ENCODE measurements at regions not wholly inside any gene's neighbourhood (a gene's known extent, or its start where the extent isn't known, plus 50 kb on each side); places are given as distances from the start of the nearest gene placed in this dataset.

DNA sequence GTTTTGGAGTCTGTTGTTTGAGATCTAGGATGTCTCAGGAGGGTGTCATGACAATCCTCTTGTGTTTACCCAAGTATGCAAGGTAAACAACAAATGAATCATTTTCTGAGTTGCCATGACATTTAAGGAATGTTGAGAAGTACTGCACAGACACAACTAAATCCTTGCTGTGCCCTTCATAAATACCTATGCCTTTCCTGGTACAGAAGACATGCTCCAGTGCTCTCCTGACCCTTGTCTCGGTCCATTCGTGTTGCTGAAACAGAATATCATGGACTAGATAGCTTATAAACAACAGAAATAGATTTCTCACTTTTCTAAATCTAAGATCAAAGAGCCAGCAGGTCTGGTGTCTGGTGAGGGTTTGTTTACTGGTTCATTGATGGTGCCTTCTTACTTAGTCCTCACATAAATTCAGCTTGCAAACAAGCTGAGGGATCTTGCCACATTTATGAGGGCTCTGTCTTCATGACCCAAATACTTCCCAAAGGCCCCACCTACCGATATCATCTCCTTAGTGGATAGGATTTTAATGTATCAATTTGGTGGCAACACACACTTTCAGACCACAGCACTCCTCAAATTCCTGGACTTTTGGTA lies 341.8 kb upstream of the SEMA3A start:
- DNase-seq (no peak), ATAC-seq (no peak)
- Mint-ChIP-seq H3K27me3 (no peaks in the 10 kb centered on the region), H3K4me1 (no peaks in the 10 kb centered on the region), H3K36me3 (ENCODE audit: low read depth) (no peaks in the 10 kb centered on the region), H3K27ac (no peak overlapping the region), H3K9me3 (ENCODE audit: low read depth) (no peaks in the 10 kb centered on the region), H3K4me3 (no peak overlapping the region)
- ChIA-PET POLR2A (no interaction called here), CTCF (no interaction called here)
- intact Hi-C loops (cut with DNase I, micrococcal nuclease), result no loop called here

DNA sequence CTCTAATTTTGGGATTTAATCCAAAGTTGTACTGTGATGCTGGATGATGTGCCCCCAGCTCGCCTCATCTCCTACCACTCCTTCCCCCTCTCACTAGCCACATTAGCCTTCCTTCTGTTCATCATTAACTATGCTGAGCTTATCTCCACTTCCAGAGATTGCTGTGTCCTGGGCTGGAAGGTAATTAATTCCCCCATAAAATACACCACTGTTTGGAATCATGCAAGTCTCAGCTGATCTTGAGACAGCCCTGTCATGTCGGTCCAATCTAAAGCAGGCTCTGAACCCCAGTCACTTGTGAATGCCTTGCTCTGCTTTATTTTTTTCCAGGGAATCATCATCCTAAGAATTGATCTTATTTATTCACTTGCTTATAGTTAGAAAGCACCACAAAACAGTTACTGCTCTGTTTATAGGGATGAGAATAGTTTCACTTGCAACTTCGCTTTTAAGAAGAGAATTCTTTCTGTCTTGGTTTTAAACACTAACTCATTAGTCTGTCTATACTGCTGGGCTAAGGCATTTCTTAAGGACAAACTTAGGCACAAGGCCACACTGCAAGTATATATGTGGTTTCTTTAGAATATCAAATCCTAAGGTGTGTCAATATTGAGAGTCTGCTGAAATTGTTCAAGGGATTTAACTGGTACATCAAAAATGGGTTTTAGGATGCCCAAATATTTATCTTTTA lies 341.1 kb upstream of the SEMA3A start:
- ChIA-PET CTCF (no interaction called here), POLR2A (no interaction called here)
- Mint-ChIP-seq H3K9me3 (ENCODE audit: low read depth) (no peaks in the 10 kb centered on the region), H3K36me3 (ENCODE audit: low read depth) (no peaks in the 10 kb centered on the region), H3K4me1 (no peaks in the 10 kb centered on the region), H3K27ac (no peak overlapping the region), H3K27me3 (no peaks in the 10 kb centered on the region), H3K4me3 (no peak overlapping the region)
- intact Hi-C loops (cut with DNase I, micrococcal nuclease), result no loop called here
- no peak for DNase-seq
- no peak for ATAC-seq

- intact Hi-C loops (cut with DNase I, micrococcal nuclease), result no loop called here
- no peak for DNase-seq
- Mint-ChIP-seq H3K27me3 (no peaks in the 10 kb centered on the region), H3K4me1 (no peaks in the 10 kb centered on the region), H3K4me3 (no peak overlapping the region), H3K27ac (no peak overlapping the region), H3K9me3 (ENCODE audit: low read depth) (no peaks in the 10 kb centered on the region), H3K36me3 (ENCODE audit: low read depth) (no peaks in the 10 kb centered on the region)
- ChIA-PET CTCF (no interaction called here), POLR2A (no interaction called here)
- ATAC-seq, result no peak
Measured at GRCh38 chr7:84533182-84533581, 338.6 kb upstream of the SEMA3A start.

DNA sequence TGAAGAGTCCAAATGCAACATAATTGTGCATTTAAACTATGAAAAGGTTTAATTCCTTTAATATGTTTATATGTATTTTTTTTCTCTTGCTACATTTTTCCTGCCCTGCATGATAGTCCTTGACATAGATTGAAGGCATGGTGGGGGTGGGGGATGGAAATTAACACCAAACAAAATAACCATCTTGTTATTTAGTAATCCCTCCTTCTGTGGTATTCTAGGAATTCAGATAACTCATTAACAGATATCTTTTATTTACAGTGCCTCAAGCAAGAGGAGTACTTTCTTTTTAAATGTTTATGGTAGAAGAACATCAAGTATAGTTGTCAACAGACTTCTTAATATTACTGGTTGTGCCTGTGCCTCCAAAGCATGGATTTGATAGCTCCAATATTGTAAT lies 337.6 kb upstream of the SEMA3A start:
- H3K27me3 Mint-ChIP-seq, result no peaks in the 10 kb centered on the region
- DNase-seq, result no peak
- POLR2A ChIA-PET, result no interaction called here
- no peaks in the 10 kb centered on the region for H3K36me3 Mint-ChIP-seq (ENCODE audit: low read depth)
- H3K27ac Mint-ChIP-seq, result no peak overlapping the region
- no peaks in the 10 kb centered on the region for H3K4me1 Mint-ChIP-seq
- no peaks in the 10 kb centered on the region for H3K9me3 Mint-ChIP-seq (ENCODE audit: low read depth)
- no peak overlapping the region for H3K4me3 Mint-ChIP-seq
- intact Hi-C loops (cut with DNase I, micrococcal nuclease), result no loop called here
- CTCF ChIA-PET, result no interaction called here
- no peak for ATAC-seq

DNA sequence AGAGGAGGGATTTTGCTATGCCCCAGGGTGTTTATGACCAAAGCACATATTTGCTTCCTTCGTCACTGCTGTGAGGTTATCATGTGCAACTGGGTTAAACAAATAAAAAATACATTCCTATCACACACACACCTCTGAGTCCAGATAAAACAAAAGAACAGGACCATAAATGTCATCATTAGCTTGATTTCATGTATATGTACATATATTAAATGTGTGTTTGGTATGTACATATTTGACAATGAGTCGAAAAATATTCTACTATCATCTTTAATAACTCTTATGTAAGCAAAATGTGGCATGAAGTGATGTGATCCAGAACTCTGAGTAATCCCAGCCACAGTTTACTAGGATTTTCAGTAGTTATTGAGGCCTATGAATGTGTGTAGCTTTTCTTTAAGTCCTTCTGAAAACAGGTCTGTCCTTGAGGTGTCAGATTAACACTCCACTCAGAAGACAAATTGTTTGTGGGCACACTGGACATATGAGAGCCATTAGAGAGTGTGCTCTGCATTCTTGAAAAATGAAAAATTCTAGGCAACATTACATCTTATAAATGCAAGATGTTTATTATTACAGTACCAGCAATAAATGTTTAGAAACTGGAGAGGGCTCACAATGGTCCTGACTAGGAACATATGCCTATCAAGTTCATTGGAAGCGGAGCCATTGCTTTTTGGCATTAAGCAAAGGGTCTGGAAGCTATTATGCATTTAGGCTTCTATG lies 335.1 kb upstream of the SEMA3A start:
- ATAC-seq, result no peak
- POLR2A ChIA-PET, result no interaction called here
- CTCF ChIA-PET, result no interaction called here
- H3K27me3 Mint-ChIP-seq, result no peaks in the 10 kb centered on the region
- H3K4me3 Mint-ChIP-seq, result no peak overlapping the region
- H3K27ac Mint-ChIP-seq, result no peak overlapping the region
- intact Hi-C loops (cut with DNase I, micrococcal nuclease), result no loop called here
- H3K36me3 Mint-ChIP-seq (ENCODE audit: low read depth), result no peaks in the 10 kb centered on the region
- DNase-seq, result no peak
- no peaks in the 10 kb centered on the region for H3K9me3 Mint-ChIP-seq (ENCODE audit: low read depth)
- no peaks in the 10 kb centered on the region for H3K4me1 Mint-ChIP-seq

GRCh38 chr7:84528756-84529479 lies 334.3 kb upstream of the SEMA3A start:
- Mint-ChIP-seq H3K4me1 (no peaks in the 10 kb centered on the region), H3K27me3 (no peaks in the 10 kb centered on the region), H3K4me3 (no peak overlapping the region), H3K27ac (no peak overlapping the region), H3K36me3 (ENCODE audit: low read depth) (no peaks in the 10 kb centered on the region), H3K9me3 (ENCODE audit: low read depth) (no peaks in the 10 kb centered on the region)
- DNase-seq (no peak), ATAC-seq (no peak)
- intact Hi-C loops (cut with DNase I, micrococcal nuclease), result no loop called here
- ChIA-PET POLR2A (no interaction called here), CTCF (no interaction called here)

GRCh38 chr7:84524714-84525694 lies 330.4 kb upstream of the SEMA3A start:
- Mint-ChIP-seq H3K9me3 (ENCODE audit: low read depth) (no peaks in the 10 kb centered on the region), H3K27me3 (no peaks in the 10 kb centered on the region), H3K4me3 (no peak overlapping the region), H3K36me3 (ENCODE audit: low read depth) (no peaks in the 10 kb centered on the region), H3K4me1 (no peaks in the 10 kb centered on the region), H3K27ac (no peak overlapping the region)
- ChIA-PET CTCF (no interaction called here), POLR2A (no interaction called here)
- ATAC-seq, result no peak
- intact Hi-C loops (cut with DNase I, micrococcal nuclease), result no loop called here
- no peak for DNase-seq

- no peak for ATAC-seq
- H3K4me3 Mint-ChIP-seq, result no peak overlapping the region
- no peak overlapping the region for H3K27ac Mint-ChIP-seq
Measured at GRCh38 chr7:84513061-84513460, 318.5 kb upstream of the SEMA3A start.

GRCh38 chr7:84512055-84512454 lies 317.5 kb upstream of the SEMA3A start:
- no peak for DNase-seq

More at GRCh38 chr7:84513061-84513460, 318.5 kb upstream of the SEMA3A start:
- DNase-seq, result no peak
- ChIA-PET CTCF (no interaction called here), POLR2A (no interaction called here)
- no peaks in the 10 kb centered on the region for H3K36me3 Mint-ChIP-seq (ENCODE audit: low read depth)
- H3K27me3 Mint-ChIP-seq, result no peaks in the 10 kb centered on the region
- intact Hi-C loops (cut with DNase I, micrococcal nuclease), result no loop called here
- H3K9me3 Mint-ChIP-seq (ENCODE audit: low read depth), result no peaks in the 10 kb centered on the region
- no peaks in the 10 kb centered on the region for H3K4me1 Mint-ChIP-seq

DNA sequence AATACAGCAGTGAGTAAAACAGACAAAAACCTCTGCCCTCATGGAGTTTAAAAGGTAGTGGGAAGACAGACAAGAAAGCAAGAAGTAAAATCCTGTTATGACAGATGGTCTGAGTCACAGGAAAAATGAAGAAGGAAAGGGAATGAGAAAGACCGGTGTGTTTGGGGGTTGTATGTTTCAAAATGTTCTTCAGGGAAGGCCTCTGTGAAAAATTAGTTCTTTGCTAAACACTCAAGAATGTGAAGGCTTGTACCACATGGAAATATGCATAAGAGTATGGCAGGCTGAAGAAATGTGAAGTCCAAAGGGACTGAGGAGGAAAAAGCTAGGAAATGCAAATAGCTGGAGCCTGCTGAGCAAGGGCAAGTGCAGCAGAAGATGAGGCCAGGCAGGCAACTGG lies 315.9 kb upstream of the SEMA3A start:
- H3K4me1 Mint-ChIP-seq, result no peaks in the 10 kb centered on the region
- intact Hi-C loops (cut with DNase I, micrococcal nuclease), result no loop called here
- no peaks in the 10 kb centered on the region for H3K36me3 Mint-ChIP-seq (ENCODE audit: low read depth)
- no peak overlapping the region for H3K27ac Mint-ChIP-seq
- no peak for DNase-seq
- H3K4me3 Mint-ChIP-seq, result no peak overlapping the region
- no peaks in the 10 kb centered on the region for H3K9me3 Mint-ChIP-seq (ENCODE audit: low read depth)
- ChIA-PET CTCF (no interaction called here), POLR2A (no interaction called here)
- no peaks in the 10 kb centered on the region for H3K27me3 Mint-ChIP-seq
- ATAC-seq, result no peak

More at GRCh38 chr7:84512055-84512454, 317.5 kb upstream of the SEMA3A start:
- no peaks in the 10 kb centered on the region for H3K36me3 Mint-ChIP-seq (ENCODE audit: low read depth)
- no peak overlapping the region for H3K4me3 Mint-ChIP-seq
- H3K27me3 Mint-ChIP-seq, result no peaks in the 10 kb centered on the region
- POLR2A ChIA-PET, result no interaction called here
- intact Hi-C loops (cut with DNase I, micrococcal nuclease), result no loop called here
- no peaks in the 10 kb centered on the region for H3K4me1 Mint-ChIP-seq
- no peaks in the 10 kb centered on the region for H3K9me3 Mint-ChIP-seq (ENCODE audit: low read depth)
- ATAC-seq, result no peak
- CTCF ChIA-PET, result interaction anchor here (0.7 kb wide), 1 partner anchor 879 kb away, joined by 3 read pairs; no protein-coding TSS in a partner anchor
- H3K27ac Mint-ChIP-seq, result no peak overlapping the region

- ATAC-seq (no peak), DNase-seq (no peak)
- H3K9me3 Mint-ChIP-seq (ENCODE audit: low read depth), result no peaks in the 10 kb centered on the region
- ChIA-PET POLR2A (no interaction called here), CTCF (no interaction called here)
- H3K4me1 Mint-ChIP-seq, result no peaks in the 10 kb centered on the region
- no peak overlapping the region for H3K4me3 Mint-ChIP-seq
- intact Hi-C loops (cut with DNase I, micrococcal nuclease), result no loop called here
- no peaks in the 10 kb centered on the region for H3K27me3 Mint-ChIP-seq
- no peak overlapping the region for H3K27ac Mint-ChIP-seq
- H3K36me3 Mint-ChIP-seq (ENCODE audit: low read depth), result no peaks in the 10 kb centered on the region
Measured at GRCh38 chr7:84509522-84509921, 314.9 kb upstream of the SEMA3A start.
